ENCODE measurements at regions not wholly inside any gene's neighbourhood (a gene's known extent, or its start where the extent isn't known, plus 50 kb on each side); places are given as distances from the start of the nearest gene placed in this dataset.

- DNase-seq = no peak
Measured at GRCh38 chr15:93706495-93707292, 524.7 kb upstream of the MCTP2 start.

- DNase-seq = no peak
Measured at GRCh38 chr15:93705753-93706455, 525.5 kb upstream of the MCTP2 start.

DNA sequence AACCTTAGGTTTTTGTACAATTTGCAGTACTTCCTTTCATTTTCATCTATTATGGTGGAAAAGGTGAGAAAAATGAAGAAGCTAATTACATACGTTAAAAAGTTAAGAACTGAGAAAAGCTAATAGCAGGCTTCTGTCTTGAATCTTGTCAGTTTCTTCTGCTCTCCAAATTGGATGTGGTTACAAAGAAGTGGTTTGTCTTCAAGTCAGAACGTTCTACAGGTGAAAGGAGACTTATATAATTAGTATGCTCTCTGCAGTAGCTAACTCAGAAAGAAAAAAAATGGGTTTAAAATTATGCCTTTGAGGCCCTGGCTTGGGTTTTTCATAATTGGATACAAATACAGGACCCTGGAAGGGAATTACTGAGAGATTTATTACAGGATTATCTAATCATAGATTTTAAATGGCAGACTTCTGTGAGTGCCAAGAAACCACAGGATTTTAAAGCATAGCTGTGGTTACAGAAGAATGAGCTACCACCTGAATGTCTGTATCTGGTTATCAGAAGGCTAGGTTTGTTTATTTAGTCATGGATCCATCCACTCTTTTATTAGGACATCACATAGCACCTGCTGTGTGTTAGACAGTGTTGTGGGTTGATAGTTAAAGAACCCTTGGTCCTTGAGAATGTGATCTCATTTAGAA, 528.1 kb upstream of the MCTP2 start:
- DNase-seq = no peak

GRCh38 chr15:93700051-93700450, 531.3 kb upstream of the MCTP2 start:
- no peak for DNase-seq

DNA sequence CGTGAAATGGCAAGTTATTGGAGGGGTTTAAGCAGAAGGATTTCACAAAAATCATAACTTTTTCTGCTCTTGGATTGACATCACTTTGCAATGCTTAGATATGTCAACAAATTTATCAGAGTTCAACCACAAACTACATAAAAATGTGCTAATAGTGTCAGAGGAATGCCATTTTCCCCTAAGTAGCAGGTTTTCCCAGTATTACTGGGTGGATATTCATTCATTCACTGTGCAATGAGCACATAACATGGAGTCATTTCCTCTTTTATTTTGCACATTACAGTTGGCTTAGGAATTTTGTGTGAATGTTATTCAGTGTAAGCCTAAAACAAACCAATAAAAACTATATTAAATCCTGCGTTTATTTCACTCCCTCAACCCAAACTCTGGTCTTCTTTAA, 537.3 kb upstream of the MCTP2 start:
- no peak for DNase-seq

DNA sequence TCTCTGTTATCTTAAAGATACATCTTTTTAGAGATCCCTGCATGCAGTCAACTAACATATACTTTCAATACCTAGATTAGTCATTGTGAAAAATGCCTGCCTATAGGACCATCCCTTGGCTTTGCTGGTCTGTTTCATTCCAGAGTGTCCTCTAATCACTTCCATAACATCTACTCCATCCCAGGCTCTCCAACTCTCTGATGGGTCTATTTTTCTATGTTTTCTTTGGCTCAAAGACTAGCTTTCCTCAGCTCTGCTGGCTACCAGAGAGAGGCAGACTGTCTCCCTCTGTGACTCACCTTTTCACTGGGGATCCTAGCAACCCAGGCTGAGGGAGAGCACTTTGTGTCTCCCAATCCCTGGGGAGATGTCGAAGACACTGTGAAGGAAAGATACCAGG, 547.7 kb upstream of the MCTP2 start:
- no peak for DNase-seq

GRCh38 chr15:93671387-93671943, 559.9 kb upstream of the MCTP2 start:
- no peak for DNase-seq

DNA sequence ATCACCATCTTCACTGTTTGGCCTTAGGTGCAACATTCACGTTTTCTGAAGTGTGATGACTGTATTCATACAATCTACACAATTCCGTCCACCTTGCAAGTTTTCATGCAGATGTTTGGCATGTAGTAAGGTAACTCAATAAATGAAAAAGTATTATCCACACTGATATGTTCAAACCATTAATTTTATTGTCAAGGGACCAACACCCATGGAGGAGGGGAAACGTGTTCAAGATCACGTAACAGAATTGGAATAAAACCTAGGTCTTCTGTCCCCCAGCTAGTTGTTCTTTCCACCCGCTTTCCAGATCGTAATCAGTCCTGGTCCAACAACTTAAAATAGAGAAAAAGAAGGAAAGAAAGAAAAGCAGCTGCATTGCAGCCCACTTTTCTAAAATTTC, 560.4 kb upstream of the MCTP2 start:
- no peak for DNase-seq

GRCh38 chr15:93664213-93664956, 567.0 kb upstream of the MCTP2 start:
- DNase-seq = no peak

GRCh38 chr15:93662162-93662885, 569.0 kb upstream of the MCTP2 start:
- DNase-seq = no peak

- DNase-seq = no peak
Measured at GRCh38 chr15:93658026-93658816, 569.2 kb upstream of the RGMA start.

DNA sequence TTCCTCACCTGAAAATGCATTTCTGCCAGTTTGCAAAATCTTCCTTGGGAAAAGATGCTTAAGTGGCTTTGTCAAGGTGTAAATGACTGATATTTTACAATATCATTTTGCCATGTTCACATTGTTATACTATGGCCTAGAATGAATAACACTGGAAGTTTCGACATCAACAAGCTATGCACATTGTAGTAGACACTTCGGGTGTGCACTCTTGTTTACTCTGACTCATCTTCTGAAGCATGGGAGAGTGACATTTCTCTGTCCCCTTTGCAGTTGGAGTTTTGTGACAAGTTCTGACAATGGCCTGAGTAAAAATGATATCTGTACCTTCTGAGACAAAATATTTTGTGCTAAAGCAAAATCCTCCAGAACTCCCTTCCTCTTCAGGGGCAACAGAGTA, 567.0 kb upstream of the RGMA start:
- no peak for DNase-seq

- DNase-seq = no peak
Measured at GRCh38 chr15:93649691-93650235, 560.8 kb upstream of the RGMA start.

DNA sequence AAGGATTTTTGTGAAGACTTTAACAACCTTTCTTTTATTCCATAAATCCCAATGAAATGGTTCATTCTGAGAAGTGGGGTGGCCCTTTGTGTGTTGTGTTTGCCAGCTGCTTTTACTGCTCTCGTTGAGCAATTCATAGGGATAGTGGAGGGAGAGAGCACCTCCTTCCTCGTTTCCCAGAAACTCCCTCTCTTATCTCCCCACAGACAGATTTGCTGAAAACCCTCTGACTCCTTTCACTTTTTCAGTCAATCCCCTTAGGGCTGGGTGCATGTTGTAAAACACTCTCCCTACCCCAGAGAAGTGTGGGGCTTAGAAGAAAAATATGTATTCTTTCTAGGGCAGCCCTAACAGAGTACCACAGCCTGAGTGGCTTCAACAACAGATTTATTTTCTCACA, 557.2 kb upstream of the RGMA start:
- no peak for DNase-seq

DNA sequence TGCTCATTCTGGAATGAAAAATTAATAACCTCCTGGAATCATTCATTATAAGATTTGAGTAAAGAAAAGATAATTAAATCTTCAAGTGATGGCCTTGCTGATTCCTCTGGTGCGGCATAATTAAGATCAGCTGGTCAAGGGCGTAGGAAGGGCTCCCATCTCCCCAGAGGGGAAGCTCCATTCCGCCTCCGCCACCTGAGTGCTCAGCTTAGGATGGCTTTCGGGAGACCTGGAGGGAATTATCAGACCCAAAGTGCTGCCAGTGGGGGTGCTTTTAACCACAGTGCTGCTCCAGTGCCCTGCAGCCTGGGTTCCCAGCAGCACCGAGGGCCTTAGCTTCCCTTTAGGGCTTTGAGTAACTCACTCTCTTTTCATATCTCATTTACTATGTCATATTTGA, 556.6 kb upstream of the RGMA start:
- no peak for DNase-seq

DNA sequence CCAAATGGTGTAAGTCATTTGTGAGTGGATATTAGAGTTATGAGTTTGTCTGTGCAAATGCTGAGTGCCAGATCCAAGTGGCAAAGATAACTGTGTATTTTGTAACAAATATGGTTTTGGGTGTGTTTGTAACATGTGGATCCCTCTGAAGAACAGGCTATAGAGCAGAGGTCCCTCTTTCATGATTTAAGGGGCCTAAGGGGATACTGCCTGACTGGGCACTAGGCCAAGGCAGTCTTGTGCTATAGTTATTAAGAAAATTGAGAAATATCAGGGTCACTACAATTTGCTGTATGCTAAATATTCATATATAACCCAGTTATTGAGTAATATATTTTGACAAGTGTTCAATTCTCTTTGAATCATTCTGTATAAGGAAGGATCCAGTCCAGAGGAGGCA, 555.6 kb upstream of the RGMA start:
- DNase-seq = no peak

DNA sequence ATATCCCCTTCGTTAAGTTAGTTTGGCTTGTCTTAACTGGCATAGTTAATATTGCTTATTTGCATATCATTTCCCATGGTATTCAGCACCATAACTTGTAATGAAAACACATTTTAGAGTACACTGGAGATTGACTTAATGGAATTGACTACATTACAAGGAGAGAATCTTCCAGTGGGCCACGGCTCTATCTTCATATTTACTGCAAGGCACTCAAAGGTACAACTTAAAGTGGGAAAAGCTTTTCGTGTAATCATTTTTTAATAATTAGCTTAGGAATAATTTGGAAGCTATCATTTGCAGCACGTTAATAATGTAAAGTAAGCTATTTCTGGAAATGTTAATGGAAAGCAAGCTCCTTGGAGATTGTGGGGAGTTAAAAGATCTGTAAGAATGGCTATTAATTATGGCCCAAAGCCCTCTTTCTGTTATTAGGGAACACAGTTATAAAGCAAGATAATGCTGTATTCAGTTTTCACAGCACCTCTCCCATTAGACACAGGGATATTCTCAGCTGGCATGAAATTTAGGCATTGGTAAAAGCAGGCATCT, 551.5 kb upstream of the RGMA start:
- no peak for DNase-seq

DNA sequence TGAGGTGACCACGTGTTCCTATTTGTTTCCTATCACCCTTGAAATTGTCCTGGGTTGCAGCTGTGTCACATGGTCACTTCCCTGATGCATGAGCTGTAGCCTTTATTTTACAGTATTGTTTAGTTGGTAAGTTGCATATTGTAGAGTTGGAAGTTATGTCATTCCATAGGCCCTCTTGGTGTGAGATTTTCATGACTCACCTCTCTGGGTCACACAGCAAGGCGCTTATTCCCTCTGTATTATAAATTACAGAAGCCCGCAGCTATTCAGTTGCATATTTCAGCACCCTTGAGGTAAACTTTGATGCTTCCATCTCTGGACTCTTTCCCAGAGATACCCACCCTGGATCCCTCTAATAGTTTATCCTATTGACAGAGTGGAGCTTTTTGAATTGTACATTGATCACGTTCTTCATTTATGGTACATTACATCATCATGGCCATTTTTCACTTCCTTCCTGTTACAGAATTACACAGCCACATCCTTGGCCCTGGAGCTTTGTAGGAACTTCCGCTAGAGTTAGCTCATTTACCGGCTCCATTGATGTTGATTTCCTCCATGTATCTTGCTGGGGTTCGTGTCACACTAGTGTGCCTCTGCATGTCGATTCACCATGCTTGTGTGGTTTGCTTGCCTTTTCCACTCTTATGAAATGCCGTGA, 543.1 kb upstream of the RGMA start:
- DNase-seq = no peak

DNA sequence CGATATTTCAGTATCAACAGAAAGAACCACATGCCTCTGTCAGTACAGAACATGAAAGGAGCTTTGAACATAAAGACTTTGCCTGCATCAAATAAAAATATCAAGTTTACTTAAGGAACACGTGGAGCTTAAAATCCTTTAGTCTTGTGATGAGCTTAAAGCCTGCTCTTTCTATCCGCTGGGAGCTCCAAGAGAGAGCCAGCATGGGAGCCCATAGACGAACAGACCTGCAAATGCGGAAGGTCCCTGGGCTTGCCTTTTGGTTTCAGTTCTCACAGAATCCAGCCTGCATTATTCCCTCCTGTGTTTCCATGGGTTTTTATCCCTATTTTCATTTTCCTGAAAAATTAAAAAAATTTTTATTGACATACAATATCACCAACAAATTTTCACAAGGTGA, 530.6 kb upstream of the RGMA start:
- DNase-seq = no peak

DNA sequence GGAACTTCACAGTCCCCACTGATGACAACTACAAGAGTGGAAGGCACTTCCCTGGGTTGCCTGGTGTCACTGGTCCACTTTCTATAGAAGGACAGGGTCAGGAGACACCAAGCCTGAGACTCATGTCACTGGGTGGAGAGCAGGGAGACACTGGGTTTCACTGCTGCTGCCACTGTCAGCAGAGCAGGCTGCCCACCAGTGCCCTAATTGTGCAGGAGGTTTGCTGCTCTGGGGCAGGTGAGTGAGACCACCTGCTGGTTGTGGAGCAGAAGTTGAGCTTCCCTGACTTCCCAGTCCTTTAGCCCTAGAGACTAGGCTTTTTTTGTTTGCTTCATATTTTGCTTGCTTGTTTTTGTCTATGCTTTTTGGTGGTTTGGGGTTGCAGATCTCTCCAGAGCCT, 528.4 kb upstream of the RGMA start:
- no peak for DNase-seq

Data from activated CD4-positive, alpha-beta T cell treated with anti-CD3 and anti-CD28 coated beads for 1 hour (primary cell).